Hepatic stellate cell (primary cell): ENCODE measurements at regions not wholly inside any gene's neighbourhood (a gene's known extent, or its start where the extent isn't known, plus 50 kb on each side); places are given as distances from the start of the nearest gene placed in this dataset.
A peak's percentile ranks its signal among the peaks of the same experiment; 100 is the strongest.
"Not testable (repeated sequence)": the region's sequence is repeated elsewhere in the genome, so short reads cannot be mapped to it uniquely, and the experiment has no call there.

ENCODE experiments used
- DNase-seq: peaks from one replicate; pipeline ENCODE4 v3.0.0; 2011; ENCODE audit warnings: low spot score

DNA sequence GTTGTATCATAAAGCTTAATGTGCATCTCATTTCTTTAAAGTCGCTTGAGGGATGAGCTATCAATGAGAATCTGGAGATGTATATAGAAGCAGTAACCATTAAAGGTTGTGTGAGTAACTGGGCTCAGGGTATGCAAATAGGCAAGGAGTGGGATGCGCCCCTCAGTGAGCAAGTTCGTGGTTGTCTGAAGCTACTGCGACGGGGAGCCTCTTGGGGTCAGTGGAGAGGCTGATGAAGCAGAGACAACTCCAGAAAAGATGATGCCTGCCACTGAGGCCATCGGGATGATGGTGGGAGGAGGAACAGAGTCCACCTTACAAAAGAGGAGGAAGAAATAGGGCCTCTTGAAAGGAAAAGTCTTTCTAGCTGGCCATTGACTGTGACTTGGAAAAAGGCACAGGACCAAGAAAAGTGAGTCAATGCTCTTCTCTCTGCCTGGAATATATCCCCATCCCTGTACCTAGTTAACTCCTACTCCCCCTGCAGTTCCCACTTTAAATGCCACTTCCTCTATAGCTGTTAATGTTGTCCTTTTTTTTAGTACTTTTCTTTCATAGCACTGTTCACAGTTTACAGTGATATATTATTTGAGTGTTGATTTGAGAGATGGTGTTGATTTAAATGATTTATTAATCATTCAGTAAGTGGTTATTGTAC is 51.4 kb upstream of the LSM6 start:
- DNase-seq: no peak

DNA sequence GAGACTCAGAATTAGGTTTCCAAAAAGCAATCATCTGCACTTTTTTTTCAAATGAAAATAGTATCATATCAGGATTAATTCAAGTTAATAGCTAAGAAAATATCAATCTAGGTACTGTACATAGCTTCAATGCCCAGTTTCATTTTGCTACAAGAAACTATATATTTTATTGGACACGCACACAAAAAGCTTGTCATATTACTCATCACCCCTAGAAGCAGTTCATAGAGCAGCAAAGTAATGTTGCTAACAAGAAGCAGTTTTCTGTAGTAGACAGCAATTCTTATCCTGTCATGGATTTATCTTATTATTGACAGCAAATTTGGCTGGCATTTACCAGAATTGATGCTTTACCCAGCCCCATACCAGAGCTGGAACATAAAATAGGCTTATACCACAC is 52.3 kb upstream of the LSM6 start:
- no peak for DNase-seq

DNA sequence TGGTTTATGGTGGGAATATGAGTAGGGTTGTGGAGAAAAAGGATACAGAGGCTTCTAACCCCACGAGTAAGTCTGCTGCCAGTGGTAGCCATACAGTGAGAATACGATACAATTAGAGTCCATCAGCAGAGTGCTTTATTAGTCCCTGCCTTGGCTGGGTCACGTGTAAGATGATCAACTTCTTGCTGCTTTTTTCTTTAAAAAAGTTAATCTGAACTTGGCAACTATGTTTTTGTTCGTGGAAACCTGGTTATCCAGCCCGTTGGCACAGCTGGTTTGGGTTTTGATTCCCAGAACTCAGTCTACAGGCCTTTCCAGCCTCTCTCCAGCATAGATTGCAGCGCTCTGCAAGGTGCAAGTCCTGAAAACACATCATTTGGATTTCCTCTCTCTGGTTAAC is 53.1 kb upstream of the LSM6 start:
- no peak for DNase-seq

DNA sequence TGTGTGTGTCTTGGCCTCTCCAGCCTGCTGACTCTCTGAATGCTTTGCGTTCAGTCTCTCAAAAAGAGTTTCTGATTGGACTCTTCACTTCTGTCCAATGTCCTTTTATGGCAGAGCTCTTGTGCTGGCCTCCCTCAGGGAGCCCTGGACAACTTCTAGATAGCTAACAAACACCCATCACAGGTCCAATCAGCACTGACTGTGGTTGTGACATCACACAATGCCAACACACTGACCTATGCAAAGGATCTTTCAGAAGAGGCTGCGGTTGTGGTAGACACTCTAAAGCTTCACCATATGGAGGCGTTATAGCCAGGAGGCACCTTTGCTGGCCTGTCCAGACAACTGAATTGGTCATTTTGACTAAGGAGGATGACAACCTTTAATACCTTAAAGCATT is 53.8 kb upstream of the LSM6 start:
- no peak for DNase-seq

DNA sequence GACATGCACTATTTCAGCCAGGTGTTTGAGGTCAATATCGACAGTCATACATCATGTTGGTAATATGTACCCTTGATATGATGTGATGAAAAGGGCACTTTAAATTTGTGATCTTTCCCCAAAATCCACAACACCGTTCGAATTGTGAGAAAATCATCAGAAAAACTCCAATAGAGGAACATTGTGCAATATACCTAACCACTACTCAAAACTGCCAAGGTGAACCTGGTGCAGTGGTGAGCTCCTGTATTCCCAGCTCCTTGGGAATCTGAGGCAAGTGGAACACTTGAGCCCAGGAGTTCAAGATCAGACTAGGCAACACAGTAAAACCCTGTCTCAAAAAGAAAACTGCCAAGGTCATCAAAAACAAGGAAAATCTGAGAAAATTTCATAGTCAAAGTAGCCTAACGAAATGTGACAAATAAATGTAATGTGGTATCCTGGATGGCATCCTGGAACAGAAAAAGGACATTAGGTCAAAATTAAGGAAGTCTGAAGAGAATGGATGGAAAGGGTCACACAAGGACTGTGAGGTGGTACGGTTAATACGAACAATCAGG is 55.6 kb upstream of the LSM6 start:
- no peak for DNase-seq

DNA sequence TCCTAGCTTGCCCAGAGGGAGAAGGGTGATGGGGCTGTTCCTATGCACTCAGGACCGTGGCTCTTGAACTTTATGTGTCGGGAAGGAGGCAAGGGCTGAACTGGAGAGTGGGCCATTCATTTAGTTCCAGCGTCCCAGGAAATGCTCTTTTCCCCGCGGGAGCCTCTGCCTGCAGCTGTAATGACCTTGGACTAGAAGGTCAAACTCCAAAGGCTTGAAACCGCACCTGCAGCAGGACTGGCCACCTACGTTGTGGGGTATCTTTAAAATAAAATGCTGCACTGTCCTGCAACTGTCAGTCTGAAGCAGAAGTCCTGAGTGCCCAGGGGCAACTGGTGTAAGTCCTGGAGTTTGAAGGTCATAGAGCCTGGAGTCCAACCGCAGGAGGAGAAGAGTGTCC is 61.5 kb upstream of the LSM6 start:
- DNase-seq: no peak

DNA sequence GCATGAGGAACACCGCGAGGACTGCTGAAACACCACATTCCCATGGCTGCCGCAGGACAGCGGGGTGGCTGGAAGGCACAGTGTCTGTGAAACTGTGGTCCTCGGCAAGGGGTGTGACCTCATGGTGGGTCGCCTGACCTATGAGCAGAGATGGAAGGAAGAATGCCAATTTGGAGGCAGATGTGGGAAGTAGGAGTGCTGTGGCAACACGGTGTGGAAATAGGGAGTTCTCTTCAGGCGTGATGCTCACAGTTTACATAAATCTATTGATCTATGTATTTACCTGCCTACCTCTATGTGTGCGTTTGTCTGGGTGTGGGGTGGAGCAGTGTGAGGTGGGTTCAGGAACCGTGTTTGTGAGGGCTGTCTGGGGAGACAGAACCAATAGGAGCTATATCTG is 62.3 kb upstream of the LSM6 start:
- no peak for DNase-seq

DNA sequence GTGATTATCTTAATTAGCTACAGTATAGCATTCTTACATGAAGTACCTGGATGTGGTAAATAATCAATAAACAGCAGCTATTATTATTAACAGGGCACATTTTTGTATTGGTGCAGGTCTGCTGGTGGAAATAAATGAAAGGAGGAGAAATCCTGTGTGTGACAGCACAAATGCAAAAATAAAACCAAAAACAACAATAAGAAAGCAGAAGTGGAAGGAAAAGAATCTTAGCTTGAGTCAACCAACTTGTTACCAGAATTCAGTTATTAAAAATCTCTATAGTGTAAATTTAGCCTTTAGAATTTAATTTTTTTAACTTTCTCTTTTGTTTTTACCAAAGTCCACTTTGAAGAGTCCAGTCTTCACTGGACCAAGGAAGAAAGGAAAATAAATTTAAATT is 63.1 kb upstream of the LSM6 start:
- no peak for DNase-seq

DNA sequence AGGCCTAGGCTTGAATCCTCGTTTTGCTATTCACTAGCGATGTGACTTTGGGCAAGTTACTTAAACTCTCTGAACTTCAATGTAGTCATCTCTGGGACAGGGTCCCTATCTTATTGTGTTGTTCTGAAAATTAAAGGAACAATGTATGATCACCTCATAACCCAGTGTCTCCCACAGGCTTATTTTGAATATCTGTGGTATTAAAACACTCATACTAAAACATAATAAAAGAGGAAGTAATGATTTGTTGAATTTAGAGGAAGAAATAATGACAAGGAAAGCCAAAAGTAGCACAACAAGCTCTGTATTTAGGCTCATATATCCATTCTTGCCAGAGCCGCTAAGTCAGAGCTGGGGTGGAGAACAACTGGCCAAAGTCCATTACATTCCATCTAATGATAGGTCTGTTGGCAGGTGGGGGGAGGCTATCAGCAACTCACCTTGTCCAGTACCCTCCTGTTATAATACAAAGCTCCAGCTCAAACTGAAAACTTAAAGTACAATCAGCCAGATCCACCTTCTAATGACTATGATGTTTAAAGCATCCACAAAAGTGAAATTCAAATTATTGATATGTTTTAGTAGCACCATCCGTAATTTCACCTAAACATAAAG is 64.5 kb upstream of the LSM6 start:
- DNase-seq: no peak

DNA sequence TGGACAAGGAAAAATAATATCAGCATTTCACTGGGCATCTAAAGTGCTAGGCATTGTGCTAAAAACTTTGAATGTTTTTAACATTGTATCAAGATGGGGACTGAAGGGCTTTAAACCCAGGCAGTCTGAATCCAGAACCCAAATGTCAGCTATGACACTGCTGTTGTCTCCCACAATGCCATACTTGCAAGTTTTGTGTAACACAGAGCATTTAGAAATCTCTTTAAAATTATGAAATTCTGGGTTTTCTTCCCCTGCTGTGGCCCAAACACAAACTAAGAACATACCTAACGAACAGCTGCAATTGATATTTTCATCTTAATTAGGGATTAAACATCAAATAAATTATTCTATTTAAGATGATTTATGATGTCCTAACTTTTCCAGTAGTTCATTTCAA is 66.8 kb upstream of the LSM6 start:
- no peak for DNase-seq

DNA sequence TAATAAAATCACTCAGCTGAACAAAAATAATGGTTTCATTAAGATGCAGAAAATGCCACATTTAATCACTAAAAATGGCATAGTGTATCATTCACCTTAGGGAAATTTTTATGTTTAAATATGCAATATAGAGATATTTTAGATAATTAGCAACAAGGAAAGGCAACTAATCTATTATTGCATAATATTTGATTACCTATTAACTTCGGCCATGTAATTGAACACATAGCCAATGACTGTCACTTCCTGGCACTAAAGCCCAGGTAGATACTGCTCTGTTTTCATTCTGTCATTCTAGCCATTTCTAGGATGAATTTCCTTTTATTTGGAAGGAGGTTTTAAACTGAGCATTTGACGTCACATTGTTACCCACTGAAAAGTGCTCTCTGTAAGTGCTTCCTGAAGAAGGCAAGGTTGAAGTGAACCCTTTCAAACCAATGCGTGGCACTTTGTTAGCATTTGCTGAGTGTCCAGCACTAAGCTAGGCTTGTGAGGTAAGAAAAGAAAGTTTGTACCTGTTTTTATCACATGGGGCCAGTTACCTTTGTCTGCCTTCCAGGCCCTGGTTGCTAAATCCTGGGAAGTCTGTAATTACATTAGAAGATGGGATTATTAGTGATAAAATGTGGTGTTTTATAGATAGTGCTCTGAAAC is 67.8 kb upstream of the LSM6 start:
- no peak for DNase-seq

DNA sequence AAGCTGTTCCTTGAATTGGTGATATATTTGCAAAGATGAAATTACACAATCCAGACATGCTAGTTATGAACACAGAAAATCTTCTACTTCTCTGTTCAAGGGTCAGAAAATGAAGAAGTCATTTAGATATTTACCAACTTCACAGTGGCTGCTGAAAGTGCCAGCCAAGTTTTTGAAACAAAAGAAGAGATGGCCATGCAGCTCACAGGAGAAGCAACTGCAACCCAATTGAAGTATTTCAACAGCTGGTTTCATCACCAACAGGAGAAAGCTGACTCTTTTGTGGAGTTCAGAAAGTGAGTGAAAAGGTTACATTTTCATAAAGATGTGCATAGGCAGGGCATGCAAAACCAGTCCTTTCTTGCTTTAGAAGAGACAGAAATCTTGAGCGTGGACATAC is 70.1 kb upstream of the LSM6 start:
- DNase-seq: no peak

DNA sequence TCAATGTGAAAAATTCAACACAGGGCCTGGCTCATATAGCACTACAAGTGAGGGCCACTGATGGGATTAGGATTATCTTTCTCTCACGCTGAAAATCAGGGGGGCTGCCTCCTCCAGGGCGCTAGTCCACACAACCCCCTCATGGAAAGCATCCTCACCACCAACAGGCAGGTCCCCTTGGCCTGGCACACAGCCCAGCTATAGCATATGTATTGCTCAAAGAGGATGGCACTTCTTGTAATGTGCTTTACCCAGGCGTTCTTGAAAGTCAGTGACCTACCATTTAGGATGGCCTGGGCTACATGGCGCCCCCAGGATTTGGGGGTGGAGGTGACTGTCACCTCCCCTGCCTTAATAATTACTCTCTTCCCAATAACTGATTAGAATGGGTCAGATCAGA is 71.0 kb upstream of the LSM6 start:
- no peak for DNase-seq

DNA sequence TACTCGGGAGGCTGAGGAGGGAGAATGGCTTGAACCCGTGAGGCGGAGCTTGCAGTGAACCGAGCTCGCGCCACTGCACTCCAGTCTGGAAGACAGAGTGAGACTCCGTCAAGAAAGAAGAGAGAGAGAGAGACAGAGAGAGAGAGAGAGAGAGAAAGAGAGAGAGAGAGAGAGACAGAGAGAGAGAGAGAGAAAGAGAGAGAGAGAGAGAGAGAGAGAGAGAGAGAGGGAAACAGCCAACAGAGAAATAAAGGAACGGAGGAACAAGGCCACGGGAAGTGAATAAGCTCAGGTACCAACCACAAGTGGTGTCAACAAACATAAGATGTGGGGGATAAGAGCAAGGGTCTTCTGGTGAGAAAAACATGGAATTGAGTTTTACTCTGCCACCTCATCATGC is 71.5 kb upstream of the LSM6 start:
- not testable (repeated sequence) for DNase-seq

DNA sequence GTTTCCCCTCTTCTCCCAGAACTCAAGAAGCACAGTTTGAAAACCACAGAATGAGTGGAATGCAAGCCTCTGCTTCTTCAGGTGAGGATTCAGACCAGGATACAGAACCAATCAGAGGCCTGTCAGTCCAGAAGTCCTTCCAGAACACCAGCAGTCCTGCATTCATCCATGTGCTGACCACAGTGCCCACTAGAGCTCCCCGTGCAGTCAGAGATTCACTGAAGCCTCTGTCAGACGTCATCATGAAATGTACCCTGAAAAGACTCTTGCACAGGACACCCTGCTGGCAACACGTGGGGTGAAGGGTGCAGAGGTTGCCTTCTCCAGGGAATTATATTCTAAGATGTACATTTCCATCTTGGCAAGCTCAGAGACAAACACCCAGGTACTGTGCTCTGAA is 75.9 kb upstream of the LSM6 start:
- no peak for DNase-seq

DNA sequence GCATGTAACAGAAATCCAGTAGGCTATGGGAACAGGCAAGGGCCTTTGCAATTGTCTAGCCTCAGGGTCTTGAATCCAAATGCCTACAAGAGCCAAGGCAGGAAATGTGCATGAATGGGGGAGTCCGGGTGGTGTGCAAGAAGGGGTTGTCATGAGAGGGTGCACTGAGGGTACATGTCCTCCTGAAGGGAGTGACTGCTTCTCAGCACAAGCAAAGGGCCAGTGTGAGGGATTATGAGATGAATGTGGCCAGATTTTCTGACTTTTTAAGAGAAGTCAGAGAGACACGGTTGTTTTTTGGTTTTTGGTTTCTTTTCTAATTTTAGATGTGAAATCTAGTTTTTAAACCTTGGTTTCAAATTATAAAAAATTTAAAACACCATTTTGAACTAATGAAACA is 76.5 kb upstream of the LSM6 start:
- DNase-seq: no peak

DNA sequence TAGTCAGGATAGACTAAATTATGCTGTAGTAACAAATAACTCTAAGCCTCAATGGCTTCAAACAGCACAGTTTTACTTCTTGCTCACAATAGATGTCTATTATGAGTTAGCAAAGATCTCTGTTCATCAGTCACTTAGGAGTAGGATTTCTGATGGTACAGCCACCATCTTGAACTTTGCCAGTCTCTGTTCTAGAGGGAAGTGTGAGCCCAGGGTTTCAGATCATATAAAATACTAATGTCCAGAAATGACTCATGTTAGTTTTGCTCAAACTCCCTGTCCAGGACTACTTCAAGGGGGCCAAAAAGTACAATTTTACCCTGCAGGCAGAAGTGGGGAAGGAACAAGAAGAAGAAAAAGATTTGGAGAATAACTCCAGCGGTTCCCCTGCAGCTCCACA is 77.1 kb upstream of the LSM6 start:
- no peak for DNase-seq

DNA sequence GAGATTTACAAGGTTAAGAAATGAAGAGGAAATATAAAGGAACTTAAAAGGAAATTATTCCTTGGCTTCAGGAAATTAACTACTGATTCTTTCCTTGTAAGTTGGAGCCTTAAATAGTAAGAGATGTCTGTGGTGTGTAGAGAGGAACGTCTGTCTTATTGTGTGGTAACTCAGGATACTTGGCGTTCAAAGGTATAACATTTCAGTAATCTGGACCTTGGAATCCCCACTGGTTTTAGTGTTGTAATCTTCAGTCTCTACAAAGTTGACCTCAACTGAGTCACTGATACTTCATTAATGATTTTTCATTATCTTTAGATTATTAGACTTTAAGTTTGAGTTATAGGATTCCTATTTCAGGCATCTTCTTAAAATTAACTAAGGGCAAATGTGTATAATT is 79.1 kb upstream of the LSM6 start:
- no peak for DNase-seq

DNA sequence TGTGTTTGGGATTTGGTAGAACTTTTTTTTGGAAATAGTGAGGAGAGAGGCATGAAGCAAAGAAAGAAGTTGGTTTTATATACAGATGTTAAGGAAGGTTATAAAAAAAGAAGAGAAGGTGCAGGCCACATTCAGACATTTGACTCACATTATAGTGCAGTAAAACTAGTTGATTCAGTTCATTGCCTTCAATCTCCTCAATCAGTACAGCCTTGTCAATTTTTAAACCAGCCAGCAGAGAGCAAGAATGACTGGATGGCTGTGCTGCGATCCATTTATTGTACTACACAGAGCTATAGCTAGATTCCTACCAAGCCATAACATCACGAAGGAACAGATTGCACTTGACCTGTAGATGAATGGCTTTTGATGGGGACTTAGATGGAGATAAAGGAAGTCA is 79.7 kb upstream of the LSM6 start:
- DNase-seq: no peak

DNA sequence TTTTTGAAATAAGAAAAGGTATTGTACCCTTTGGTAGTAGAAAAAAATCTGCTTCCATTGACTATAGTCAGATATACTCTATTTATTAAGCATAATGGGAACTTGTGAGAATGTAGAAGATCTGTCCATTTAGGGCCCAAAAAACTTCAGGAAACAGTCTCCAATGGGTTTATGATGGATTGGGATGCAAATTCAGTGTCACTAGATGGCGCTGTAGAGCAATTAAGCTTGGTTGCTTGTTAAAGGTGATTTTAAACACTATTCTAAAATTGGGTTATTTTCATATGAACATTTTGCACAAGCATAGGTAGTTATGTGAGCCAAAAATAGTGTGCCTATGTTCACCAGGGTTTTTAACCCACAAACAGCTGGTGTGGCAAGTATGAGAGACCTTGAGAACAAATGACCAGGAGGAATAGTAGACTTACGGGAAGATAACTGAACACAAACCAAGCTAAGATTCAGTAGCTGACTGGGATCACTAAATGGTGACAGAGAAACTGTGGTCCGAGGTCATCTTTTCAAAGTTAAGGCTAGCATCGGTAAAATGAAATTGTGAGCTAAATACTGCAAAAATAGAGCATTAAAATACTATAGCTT is 80.3 kb upstream of the LSM6 start:
- peak; percentile 20 for DNase-seq

DNA sequence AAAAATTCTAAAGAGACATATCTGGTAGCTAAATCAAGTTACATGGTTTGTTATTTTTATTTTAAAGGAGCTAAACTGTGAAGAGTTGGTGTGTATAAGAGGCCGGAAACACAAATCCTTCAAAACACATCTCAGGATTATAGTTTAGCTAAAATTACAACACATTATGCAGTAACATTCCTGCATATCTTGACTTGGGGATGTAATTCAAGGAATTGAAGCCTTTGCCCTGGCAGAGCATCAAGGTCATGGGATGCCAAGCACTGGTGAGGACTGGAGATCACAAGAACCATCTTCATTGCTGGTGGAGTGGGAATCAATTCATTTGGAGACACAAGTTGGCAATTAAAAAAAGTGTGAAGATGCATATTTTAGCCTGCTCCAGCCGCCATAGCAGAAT is 86.8 kb upstream of the LSM6 start:
- DNase-seq: no peak

DNA sequence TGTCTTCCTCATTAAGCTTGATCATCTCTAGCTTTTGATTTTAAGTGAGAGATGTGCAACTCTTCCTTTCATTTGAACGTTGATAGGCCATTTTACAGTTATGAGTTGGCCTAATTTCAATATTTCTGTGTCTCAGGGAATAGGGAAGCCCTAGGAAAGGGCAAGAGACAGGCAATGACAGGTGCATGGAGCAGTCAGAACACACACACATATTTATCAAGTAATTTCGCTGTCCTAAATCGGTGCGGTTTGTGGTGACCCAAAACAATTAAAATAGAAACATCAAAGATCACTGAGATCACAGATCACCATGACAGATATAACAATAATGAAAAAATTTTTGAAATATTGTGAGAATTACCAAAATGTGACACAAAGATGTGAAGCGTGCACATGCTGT is 87.7 kb upstream of the LSM6 start:
- DNase-seq: no peak

DNA sequence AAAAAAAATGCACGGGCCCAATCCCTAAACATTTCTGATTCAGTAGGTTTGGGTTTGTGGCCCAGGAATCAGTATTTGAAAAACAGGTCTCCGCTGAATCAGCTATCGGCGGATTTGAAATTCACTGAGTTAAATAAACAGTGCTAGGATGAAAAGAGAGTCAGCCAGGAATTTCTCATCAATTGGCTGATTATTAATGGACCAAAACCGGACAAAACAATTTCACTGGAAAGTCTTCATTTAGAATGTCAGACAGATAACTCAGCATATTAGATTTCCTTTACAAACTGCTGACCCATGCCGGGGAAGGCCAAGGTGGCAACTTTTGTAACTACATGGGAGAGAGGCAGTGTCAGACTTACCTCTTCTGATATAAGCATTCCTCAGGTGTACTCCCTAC is 99.4 kb upstream of the LSM6 start:
- DNase-seq: no peak
